ENCODE measurements at regions not wholly inside any gene's neighbourhood (a gene's known extent, or its start where the extent isn't known, plus 50 kb on each side); places are given as distances from the start of the nearest gene placed in this dataset.

DNA sequence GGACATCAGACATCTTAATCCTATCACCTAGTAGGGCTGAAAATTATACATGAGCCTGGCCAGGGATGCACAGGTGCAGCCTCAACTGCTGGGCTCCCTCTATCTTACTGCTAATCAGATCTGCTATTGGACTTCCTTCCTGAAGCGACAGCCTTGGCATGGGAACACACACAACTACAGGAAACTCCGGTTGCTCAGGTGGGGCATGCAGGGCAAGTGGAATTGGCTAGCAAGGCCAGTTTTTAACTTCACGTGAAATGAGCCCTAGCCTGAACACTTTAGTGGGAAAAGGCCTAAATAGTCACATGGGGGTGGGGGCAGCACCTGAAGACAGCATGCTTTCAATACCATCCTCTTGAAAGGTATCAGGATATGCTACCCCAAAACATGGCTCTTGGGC, 147.9 kb upstream of the NCKAP5 start:
- TF ChIP-seq YY1 (IDR thresholded peaks at IDR 0.05; ENCODE audit: insufficient read depth, insufficient read length) (no peak), SUZ12 (IDR thresholded peaks at IDR 0.05; ENCODE audit: extremely low read depth, insufficient read depth, insufficient read length) (no peak)
